Limb (tissue), 2 donors: ENCODE measurements at regions not wholly inside any gene's neighbourhood (a gene's known extent, or its start where the extent isn't known, plus 50 kb on each side); places are given as distances from the start of the nearest gene placed in this dataset.

Source experiments
- DNase-seq, 2 donors: peaks; one replicate each; pipeline ENCODE4 v3.0.0-alpha.2; 2016; ENCODE audit errors: extremely low spot score in 2 of 2

DNA sequence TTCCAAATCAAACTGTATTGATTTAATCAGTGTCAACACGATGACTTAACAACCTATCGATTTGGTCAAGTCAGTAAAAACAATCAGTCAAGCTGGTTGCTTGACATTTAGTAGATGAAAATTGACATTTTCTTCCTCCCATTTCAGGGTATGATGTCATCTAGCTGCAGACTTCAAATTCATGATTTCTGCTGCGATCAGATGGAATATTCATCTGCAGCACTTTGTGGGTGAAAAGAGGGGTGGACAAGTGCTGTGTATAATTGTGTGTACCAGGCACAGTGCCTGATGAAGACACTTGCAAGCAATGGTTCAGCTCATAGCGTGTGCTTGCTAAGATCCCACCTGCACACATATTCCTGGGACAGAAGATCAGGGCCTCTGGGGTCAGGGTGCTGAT, 479.8 kb downstream of the DISC1 start:
- no peak for DNase-seq

DNA sequence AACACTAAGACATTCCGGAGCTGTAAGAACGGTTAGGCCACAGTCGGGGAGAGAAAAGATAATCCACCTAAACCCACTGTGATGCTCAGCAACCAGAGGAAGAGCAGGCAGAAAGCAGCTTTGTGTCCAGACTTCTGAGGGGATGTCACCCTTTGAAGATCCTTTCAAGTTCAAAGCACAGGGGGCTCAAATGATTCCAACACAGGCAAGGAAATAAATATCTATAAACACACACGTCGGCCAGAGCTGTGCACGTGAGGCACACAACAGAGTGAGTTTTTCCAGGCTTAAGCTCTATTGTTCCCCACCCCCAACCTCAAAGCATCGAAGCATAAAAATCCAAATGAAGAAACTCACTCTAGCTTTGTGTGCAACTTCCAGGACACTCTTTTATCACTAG, 479.0 kb downstream of the DISC1 start:
- DNase-seq = no peak

DNA sequence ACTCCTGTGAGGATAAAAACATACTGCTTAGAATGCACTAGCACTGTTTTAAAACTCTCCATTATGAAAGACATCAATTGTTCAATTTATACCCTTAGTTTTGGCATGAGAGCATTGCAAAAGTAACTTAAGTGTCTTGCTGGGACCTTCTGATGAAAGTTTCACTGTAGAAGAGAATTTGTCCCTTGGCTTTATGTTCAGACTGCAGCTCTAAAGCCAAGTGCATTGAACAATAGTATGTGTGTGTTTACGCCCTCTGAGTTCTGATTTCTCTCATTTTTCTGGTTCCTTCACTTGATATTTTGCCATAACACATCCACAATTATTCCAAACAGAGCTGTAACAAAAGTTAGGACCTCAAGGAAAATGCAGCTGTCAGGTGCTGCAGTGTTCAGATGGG, 474.6 kb downstream of the DISC1 start:
- DNase-seq = no peak

DNA sequence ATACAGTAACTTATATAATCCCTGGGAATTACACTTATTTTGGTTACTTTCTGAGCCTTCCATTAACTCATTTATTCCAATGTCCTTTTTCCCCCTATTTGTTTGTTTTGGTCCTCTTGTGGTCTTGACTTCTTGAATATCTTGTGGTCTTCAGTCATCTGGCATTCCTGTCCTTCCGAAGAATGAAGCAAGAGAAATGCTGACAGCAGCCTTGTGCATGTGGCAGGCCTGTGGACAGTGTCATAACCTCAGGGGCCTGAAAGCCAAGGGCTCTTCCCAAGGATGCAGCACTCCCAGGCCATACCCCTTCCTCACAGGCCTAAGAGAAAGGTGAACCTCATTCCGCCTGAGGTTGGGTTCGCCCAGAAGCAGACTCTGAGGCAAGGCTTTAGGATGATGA, 470.2 kb downstream of the DISC1 start:
- no peak for DNase-seq
